Right lobe of liver (tissue), 4 donors: ENCODE measurements at regions not wholly inside any gene's neighbourhood (a gene's known extent, or its start where the extent isn't known, plus 50 kb on each side); places are given as distances from the start of the nearest gene placed in this dataset.

Source experiments
- CTCF ChIP-seq, 4 donors: fragments of 200-600 bp in 3 of 4; fragments of 450-650 bp in 1 of 4; IDR thresholded peaks; one replicate each; pipeline versions ENCODE4 v1.5.1 to v1.8.0; 2016 to 2022; ENCODE audit warnings: antibody characterized with exemption in 4 of 4, mild to moderate bottlenecking in 2 of 4
- POLR2A ChIP-seq: fragments of 450-650 bp; IDR thresholded peaks from one replicate; pipeline ENCODE4 v1.6.1; 2017; ENCODE audit warnings: antibody characterized with exemption, mild to moderate bottlenecking
- donor health status: DM: no; HTN: no; CAD: no.
- donor health status: DM: no; HTN: no; CAD: no.
- donor health status: DM: no; HTN: yes; CAD: no.

GRCh38 chr20:39767352-39767751, 805.2 kb downstream of the DHX35 start:
- TF ChIP-seq POLR2A, result no peak
- no peak for TF ChIP-seq CTCF (IDR thresholded peaks at IDR 0.05)
